Activated CD8-positive, alpha-beta memory T cell treated with anti-CD3 and anti-CD28 coated beads, Interleukin-2, amount 10 ng/mL, durations not matched to agents 7 days and 5 days (primary cell): ENCODE measurements at regions not wholly inside any gene's neighbourhood (a gene's known extent, or its start where the extent isn't known, plus 50 kb on each side); places are given as distances from the start of the nearest gene placed in this dataset.

Source experiments
- ATAC-seq: fragments of 150-1000 bp; cut with Tn5 transposase; one replicate; pipeline ENCODE4 v1.10.0; 2021; ENCODE audit warnings: moderate library complexity
- CTCF ChIA-PET: fragments of 350-600 bp; sonication (Branson Sonifier 250); formaldehyde crosslinking; loops from one replicate; lab custom pipeline; 2021; ENCODE audit warnings: antibody characterized with exemption; lab: Charles Lee
- DNase-seq: peaks from one replicate; pipeline ENCODE4 v3.0.0-alpha.2; 2020
- H3K27ac Mint-ChIP-seq: one replicate; pipeline ENCODE4 v1.8.0; 2021; ENCODE audit warnings: mild to moderate bottlenecking, mixed read lengths
- H3K27me3 Mint-ChIP-seq: one replicate; pipeline ENCODE4 v1.8.0; 2021; ENCODE audit warnings: mixed read lengths
- H3K36me3 Mint-ChIP-seq: one replicate; pipeline ENCODE4 v1.8.0; 2021; ENCODE audit warnings: mild to moderate bottlenecking, mixed read lengths
- H3K4me1 Mint-ChIP-seq: one replicate; pipeline ENCODE4 v1.8.0; 2021; ENCODE audit warnings: mixed read lengths
- H3K4me3 Mint-ChIP-seq: one replicate; pipeline ENCODE4 v1.8.0; 2021; ENCODE audit warnings: mild to moderate bottlenecking, moderate library complexity, mixed read lengths
- H3K9me3 Mint-ChIP-seq: one replicate; pipeline ENCODE4 v1.8.0; 2022; ENCODE audit warnings: low read depth, mixed read lengths

GRCh38 chr2:226508683-226509082 is 290.9 kb downstream of the IRS1 start:
- ATAC-seq = no peak
- CTCF ChIA-PET = no interaction called here
- no peak overlapping the region for H3K4me3 Mint-ChIP-seq
- DNase-seq = no peak
- peaks cover 3% of the 10 kb centered on the region for H3K27me3 Mint-ChIP-seq
- H3K4me1 Mint-ChIP-seq = no peaks in the 10 kb centered on the region
- H3K36me3 Mint-ChIP-seq = no peaks in the 10 kb centered on the region
- no peak overlapping the region for H3K27ac Mint-ChIP-seq
- no peaks in the 10 kb centered on the region for H3K9me3 Mint-ChIP-seq

- peaks cover 3% of the 10 kb centered on the region for H3K27me3 Mint-ChIP-seq
- DNase-seq (no peak), ATAC-seq (no peak)
- H3K27ac Mint-ChIP-seq = no peak overlapping the region
- no peak overlapping the region for H3K4me3 Mint-ChIP-seq
- H3K36me3 Mint-ChIP-seq = no peaks in the 10 kb centered on the region
- CTCF ChIA-PET = interaction anchor here (0.6 kb wide), 1 partner anchor 328 kb away, joined by 3 read pairs; the partner anchor contains the start of gene RHBDD1
- H3K9me3 Mint-ChIP-seq = no peaks in the 10 kb centered on the region
- H3K4me1 Mint-ChIP-seq = no peaks in the 10 kb centered on the region
Measured at GRCh38 chr2:226508005-226508404, 291.6 kb downstream of the IRS1 start.

- no peak for ATAC-seq
Measured at GRCh38 chr2:226497146-226497909, 302.3 kb downstream of the IRS1 start.

GRCh38 chr2:226496273-226496550 is 303.4 kb downstream of the IRS1 start:
- no peaks in the 10 kb centered on the region for H3K36me3 Mint-ChIP-seq
- no peak overlapping the region for H3K4me3 Mint-ChIP-seq
- CTCF ChIA-PET = no interaction called here
- DNase-seq (no peak), ATAC-seq (no peak)
- H3K27ac Mint-ChIP-seq = no peak overlapping the region
- no peaks in the 10 kb centered on the region for H3K9me3 Mint-ChIP-seq
- H3K27me3 Mint-ChIP-seq = peaks cover 4% of the 10 kb centered on the region
- H3K4me1 Mint-ChIP-seq = no peaks in the 10 kb centered on the region

More at GRCh38 chr2:226497146-226497909, 302.3 kb downstream of the IRS1 start:
- H3K27me3 Mint-ChIP-seq = peaks cover 4% of the 10 kb centered on the region
- no peaks in the 10 kb centered on the region for H3K4me1 Mint-ChIP-seq
- H3K9me3 Mint-ChIP-seq = no peaks in the 10 kb centered on the region
- no peak for DNase-seq
- H3K27ac Mint-ChIP-seq = no peak overlapping the region
- H3K4me3 Mint-ChIP-seq = no peak overlapping the region
- no peaks in the 10 kb centered on the region for H3K36me3 Mint-ChIP-seq
- CTCF ChIA-PET = no interaction called here

GRCh38 chr2:226495466-226496272 is 304.0 kb downstream of the IRS1 start:
- Mint-ChIP-seq H3K36me3 (no peaks in the 10 kb centered on the region), H3K4me3 (no peak overlapping the region), H3K27me3 (peaks cover 2% of the 10 kb centered on the region), H3K27ac (no peak overlapping the region), H3K9me3 (no peaks in the 10 kb centered on the region), H3K4me1 (no peaks in the 10 kb centered on the region)
- CTCF ChIA-PET = no interaction called here
- no peak for ATAC-seq
- no peak for DNase-seq

- CTCF ChIA-PET = no interaction called here
- Mint-ChIP-seq H3K4me1 (peaks cover 6% of the 10 kb centered on the region), H3K27ac (no peak overlapping the region), H3K9me3 (no peaks in the 10 kb centered on the region), H3K36me3 (no peaks in the 10 kb centered on the region), H3K4me3 (no peak overlapping the region), H3K27me3 (no peaks in the 10 kb centered on the region)
- DNase-seq (no peak), ATAC-seq (no peak)
Measured at GRCh38 chr2:226491112-226491511, 308.5 kb downstream of the IRS1 start.

GRCh38 chr2:226489775-226490541 is 309.7 kb downstream of the IRS1 start:
- Mint-ChIP-seq H3K36me3 (no peaks in the 10 kb centered on the region), H3K4me1 (peaks cover 6% of the 10 kb centered on the region), H3K4me3 (no peak overlapping the region), H3K27me3 (no peaks in the 10 kb centered on the region), H3K9me3 (no peaks in the 10 kb centered on the region), H3K27ac (no peak overlapping the region)
- CTCF ChIA-PET = no interaction called here
- no peak for DNase-seq
- no peak for ATAC-seq

- no peaks in the 10 kb centered on the region for H3K36me3 Mint-ChIP-seq
- ATAC-seq = no peak
- H3K4me1 Mint-ChIP-seq = peaks cover 6% of the 10 kb centered on the region
- DNase-seq = no peak
- H3K27me3 Mint-ChIP-seq = peaks cover 6% of the 10 kb centered on the region
- no peaks in the 10 kb centered on the region for H3K9me3 Mint-ChIP-seq
- CTCF ChIA-PET = no interaction called here
- no peak overlapping the region for H3K27ac Mint-ChIP-seq
- no peak overlapping the region for H3K4me3 Mint-ChIP-seq
Measured at GRCh38 chr2:226488034-226488433, 311.6 kb downstream of the IRS1 start.

GRCh38 chr2:226487573-226487972 is 312.0 kb downstream of the IRS1 start:
- DNase-seq = no peak
- Mint-ChIP-seq H3K36me3 (no peaks in the 10 kb centered on the region), H3K4me1 (peaks cover 6% of the 10 kb centered on the region), H3K27me3 (peaks cover 6% of the 10 kb centered on the region), H3K27ac (no peak overlapping the region), H3K9me3 (no peaks in the 10 kb centered on the region), H3K4me3 (no peak overlapping the region)
- ATAC-seq = no peak
- CTCF ChIA-PET = no interaction called here

GRCh38 chr2:226483745-226484619 is 315.6 kb downstream of the IRS1 start:
- Mint-ChIP-seq H3K36me3 (no peaks in the 10 kb centered on the region), H3K9me3 (no peaks in the 10 kb centered on the region), H3K27me3 (peaks cover 6% of the 10 kb centered on the region), H3K27ac (no peak overlapping the region), H3K4me1 (no peaks in the 10 kb centered on the region), H3K4me3 (no peak overlapping the region)
- DNase-seq = no peak
- no peak for ATAC-seq
- CTCF ChIA-PET = interaction anchor here (1.4 kb wide), 1 partner anchor 15 kb away, joined by 3 read pairs; no protein-coding TSS in a partner anchor

GRCh38 chr2:226483143-226483542 is 316.5 kb downstream of the IRS1 start:
- DNase-seq = no peak

GRCh38 chr2:226478109-226478809 is 321.4 kb downstream of the IRS1 start:
- no peaks in the 10 kb centered on the region for H3K4me1 Mint-ChIP-seq
- H3K4me3 Mint-ChIP-seq = no peak overlapping the region
- no peaks in the 10 kb centered on the region for H3K9me3 Mint-ChIP-seq
- H3K36me3 Mint-ChIP-seq = no peaks in the 10 kb centered on the region
- ATAC-seq (no peak), DNase-seq (no peak)
- no peak overlapping the region for H3K27ac Mint-ChIP-seq
- CTCF ChIA-PET = no interaction called here
- H3K27me3 Mint-ChIP-seq = peaks cover 3% of the 10 kb centered on the region

More at GRCh38 chr2:226483143-226483542, 316.5 kb downstream of the IRS1 start:
- Mint-ChIP-seq H3K36me3 (no peaks in the 10 kb centered on the region), H3K4me3 (no peak overlapping the region), H3K9me3 (no peaks in the 10 kb centered on the region), H3K4me1 (no peaks in the 10 kb centered on the region), H3K27me3 (peaks cover 6% of the 10 kb centered on the region), H3K27ac (no peak overlapping the region)
- no peak for ATAC-seq
- CTCF ChIA-PET = interaction anchor here (1.4 kb wide), 1 partner anchor 16 kb away, joined by 3 read pairs; no protein-coding TSS in a partner anchor
